Spleen (tissue), 11 donors: ENCODE measurements at regions not wholly inside any gene's neighbourhood (a gene's known extent, or its start where the extent isn't known, plus 50 kb on each side); places are given as distances from the start of the nearest gene placed in this dataset.

ENCODE experiments used
- DNase-seq: peaks from one replicate; pipeline ENCODE4 v3.0.0-alpha.2; 2020
- H3K27ac ChIP-seq, 8 donors: fragments of 200-600 bp; sonication (generic) in 7 of 8; 1 replicate in 4 of 8; 2 replicates in 4 of 8; pipeline versions ENCODE4 v1.5.0 to v1.8.0; 2016 to 2021; ENCODE audit warnings: inconsistent platforms in 4 of 8, mild to moderate bottlenecking in 4 of 8, moderate library complexity in 1 of 8
- H3K27me3 ChIP-seq, 7 donors: fragments of 200-600 bp; sonication (generic) in 6 of 7; replicated peaks in 1 of 7; 1 replicate in 4 of 7; 2 replicates in 3 of 7; pipeline versions ENCODE4 v1.5.0 to v1.8.0; 2016 to 2021; ENCODE audit warnings: inconsistent platforms in 3 of 7, mild to moderate bottlenecking in 1 of 7
- H3K36me3 ChIP-seq, 6 donors: fragments of 200-600 bp; sonication (generic) in 5 of 6; 1 replicate in 4 of 6; 2 replicates in 2 of 6; pipeline versions ENCODE4 v1.5.0 to v1.8.0; 2016 to 2021; ENCODE audit warnings: inconsistent platforms in 2 of 6
- H3K4me1 ChIP-seq, 6 donors: fragments of 200-600 bp; sonication (generic) in 5 of 6; 1 replicate in 3 of 6; 2 replicates in 3 of 6; pipeline versions ENCODE4 v1.5.0 to v1.8.0; 2016 to 2021; ENCODE audit warnings: inconsistent platforms in 3 of 6
- H3K4me3 ChIP-seq, 8 donors: fragments of 200-600 bp; sonication (generic) in 7 of 8; 1 replicate in 4 of 8; 2 replicates in 4 of 8; pipeline versions ENCODE4 v1.5.0 to v1.8.0; 2016 to 2021; ENCODE audit warnings: inconsistent platforms in 4 of 8, mild to moderate bottlenecking in 4 of 8, moderate library complexity in 2 of 8
- H3K9me3 ChIP-seq, 8 donors: fragments of 200-600 bp; sonication (generic) in 7 of 8; 1 replicate in 4 of 8; 2 replicates in 4 of 8; pipeline versions ENCODE4 v1.5.0 to v1.8.0; 2016 to 2021; ENCODE audit warnings: inconsistent platforms in 4 of 8
- POLR2A ChIP-seq, 3 donors: fragments of 450-650 bp; IDR thresholded peaks; one replicate each; pipeline ENCODE4 v1.5.1; 2017; ENCODE audit warnings: antibody characterized with exemption in 3 of 3, mild to moderate bottlenecking in 1 of 3
- POLR2AphosphoS5 ChIP-seq, 3 donors: sonication (generic); formaldehyde crosslinking; IDR thresholded peaks; one replicate each; pipeline ENCODE4 v1.5.1; 2017; ENCODE audit warnings: antibody characterized with exemption in 3 of 3
- WGBS, 5 donors: extraction: QIAGEN DNeasy Blood & Tissue Kit in 3 of 5; methylation state at CpG; one replicate each; pipeline versions ENCODE4 v1.1.5 to v1.1.7; 2013 to 2018; 5-methylcytosine and 5-hydroxymethylcytosine counted together
- intact Hi-C: fragments of 100-400 bp; cut with DNase I; formaldehyde crosslinking; loops from one replicate; pipeline ENCODE4 v1.15.0; 2023; ENCODE audit warnings: low total_unique reads
- TF ChIP-seq, protein P1 (sequence below), 11 experiments: fragments of 200-600 bp in 7 of 11; fragments of 450-650 bp in 4 of 11; sonication (generic) in 4 of 11; IDR thresholded peaks in 8 of 11; conservative IDR thresholded peaks in 3 of 11; 1 replicate in 7 of 11; 2 replicates in 4 of 11; pipeline versions ENCODE4 v1.4.0 to v1.8.0; 2016 to 2021; ENCODE audit warnings: antibody characterized with exemption in 11 of 11, inconsistent platforms in 4 of 11, mild to moderate bottlenecking in 1 of 11
- donor health status: healthy with polysubstance abuse.
- donor health status: DM: no; HTN: no; CAD: no; lungs with moderate emphysema.
- donor health status: DM: no; HTN: no; CAD: no.
- donor health status: Bipolar disorder and iron deficiency.
- donor health status: healthy.
- donor health status: DM: no; HTN: no; CAD: no.
- donor health status: DM: yes; HTN: yes; CAD: no.

DNA sequence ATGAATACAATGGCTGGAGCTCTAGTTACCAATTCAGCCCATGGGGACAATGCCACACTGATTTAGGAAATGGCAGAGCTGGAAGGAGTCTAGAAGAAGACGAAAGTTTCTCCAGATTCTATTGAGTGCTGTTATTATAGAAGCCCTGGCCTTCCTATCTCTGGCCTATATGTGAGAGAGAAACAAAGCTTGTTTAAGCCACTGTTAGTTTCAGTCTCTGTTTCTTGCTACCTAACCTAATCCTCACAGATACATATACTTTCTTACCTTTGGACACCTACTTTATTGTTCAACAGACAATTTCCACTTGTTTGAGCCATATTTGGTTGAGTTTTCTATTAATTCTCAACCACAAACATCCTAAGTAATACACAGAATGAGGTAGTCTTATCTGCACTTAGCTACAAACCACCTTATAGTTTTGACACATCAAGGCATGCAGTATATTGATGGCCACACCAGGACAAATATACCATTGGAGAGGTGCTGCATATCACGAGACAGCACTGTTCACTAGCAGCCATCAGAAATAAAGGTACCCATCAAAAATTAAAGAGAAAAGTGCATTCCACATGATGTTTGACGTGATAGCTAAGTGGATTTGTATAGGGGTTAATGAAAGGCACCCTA is 190.2 kb downstream of the SMIM20 start:
- DNase-seq = no peak
- no peak overlapping the region for H3K27ac ChIP-seq
- no peak for TF ChIP-seq POLR2A (IDR thresholded peaks at IDR 0.05)
- TF ChIP-seq, protein P1, sequence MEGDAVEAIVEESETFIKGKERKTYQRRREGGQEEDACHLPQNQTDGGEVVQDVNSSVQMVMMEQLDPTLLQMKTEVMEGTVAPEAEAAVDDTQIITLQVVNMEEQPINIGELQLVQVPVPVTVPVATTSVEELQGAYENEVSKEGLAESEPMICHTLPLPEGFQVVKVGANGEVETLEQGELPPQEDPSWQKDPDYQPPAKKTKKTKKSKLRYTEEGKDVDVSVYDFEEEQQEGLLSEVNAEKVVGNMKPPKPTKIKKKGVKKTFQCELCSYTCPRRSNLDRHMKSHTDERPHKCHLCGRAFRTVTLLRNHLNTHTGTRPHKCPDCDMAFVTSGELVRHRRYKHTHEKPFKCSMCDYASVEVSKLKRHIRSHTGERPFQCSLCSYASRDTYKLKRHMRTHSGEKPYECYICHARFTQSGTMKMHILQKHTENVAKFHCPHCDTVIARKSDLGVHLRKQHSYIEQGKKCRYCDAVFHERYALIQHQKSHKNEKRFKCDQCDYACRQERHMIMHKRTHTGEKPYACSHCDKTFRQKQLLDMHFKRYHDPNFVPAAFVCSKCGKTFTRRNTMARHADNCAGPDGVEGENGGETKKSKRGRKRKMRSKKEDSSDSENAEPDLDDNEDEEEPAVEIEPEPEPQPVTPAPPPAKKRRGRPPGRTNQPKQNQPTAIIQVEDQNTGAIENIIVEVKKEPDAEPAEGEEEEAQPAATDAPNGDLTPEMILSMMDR (IDR thresholded peaks at IDR 0.05 in 8 of 11, conservative IDR thresholded peaks at IDR 0.05 in 3 of 11) = no peak
- TF ChIP-seq POLR2AphosphoS5 (IDR thresholded peaks at IDR 0.05) = no peak
- H3K27me3 ChIP-seq = no peaks in the 10 kb centered on the region
- H3K36me3 ChIP-seq = no peaks in the 10 kb centered on the region
- no peak overlapping the region for H3K4me3 ChIP-seq
- peaks cover 0 to 8% (median 0%) of the 10 kb centered on the region in 8 donors for H3K9me3 ChIP-seq
- WGBS, 5 donors = 86 to 93% (median 88%) methylated on average over 3 of the region's 3 CpGs
- intact Hi-C loops = no loop called here
- H3K4me1 ChIP-seq = no peaks in the 10 kb centered on the region

DNA sequence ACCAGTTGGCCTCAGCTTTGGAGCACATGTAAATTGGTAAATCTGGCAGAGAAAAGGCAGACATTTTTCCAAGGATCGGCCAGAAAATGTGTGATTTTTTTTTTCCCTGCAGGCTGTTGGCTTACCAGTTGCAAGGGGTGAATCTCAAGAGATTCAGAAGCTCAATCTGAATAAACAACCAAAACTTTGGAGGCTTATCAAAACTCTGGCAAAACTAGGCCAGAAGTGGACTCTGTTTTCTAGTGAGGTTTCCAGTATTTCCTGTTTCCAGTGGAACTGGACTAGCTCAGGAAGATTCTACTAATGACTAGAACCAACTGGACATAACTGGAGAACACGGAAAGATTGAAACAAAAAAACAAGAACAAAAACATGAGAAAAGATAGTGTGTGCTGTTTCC is 191.3 kb downstream of the SMIM20 start:
- TF ChIP-seq POLR2A (IDR thresholded peaks at IDR 0.05) (no peak), POLR2AphosphoS5 (IDR thresholded peaks at IDR 0.05) (no peak)
- TF ChIP-seq, protein P1 (IDR thresholded peaks at IDR 0.05 in 8 of 11, conservative IDR thresholded peaks at IDR 0.05 in 3 of 11) = no peak
- intact Hi-C loops = no loop called here
- peaks cover 0 to 4% (median 0%) of the 10 kb centered on the region in 7 donors for H3K27me3 ChIP-seq
- no peaks in the 10 kb centered on the region for H3K9me3 ChIP-seq
- H3K4me3 ChIP-seq = no peak overlapping the region
- H3K27ac ChIP-seq = no peak overlapping the region
- H3K4me1 ChIP-seq = no peaks in the 10 kb centered on the region
- no peaks in the 10 kb centered on the region for H3K36me3 ChIP-seq
- DNase-seq = no peak
- 84 to 97% (median 93%) methylated on average over 2 of the region's 2 CpGs for WGBS, 5 donors

DNA sequence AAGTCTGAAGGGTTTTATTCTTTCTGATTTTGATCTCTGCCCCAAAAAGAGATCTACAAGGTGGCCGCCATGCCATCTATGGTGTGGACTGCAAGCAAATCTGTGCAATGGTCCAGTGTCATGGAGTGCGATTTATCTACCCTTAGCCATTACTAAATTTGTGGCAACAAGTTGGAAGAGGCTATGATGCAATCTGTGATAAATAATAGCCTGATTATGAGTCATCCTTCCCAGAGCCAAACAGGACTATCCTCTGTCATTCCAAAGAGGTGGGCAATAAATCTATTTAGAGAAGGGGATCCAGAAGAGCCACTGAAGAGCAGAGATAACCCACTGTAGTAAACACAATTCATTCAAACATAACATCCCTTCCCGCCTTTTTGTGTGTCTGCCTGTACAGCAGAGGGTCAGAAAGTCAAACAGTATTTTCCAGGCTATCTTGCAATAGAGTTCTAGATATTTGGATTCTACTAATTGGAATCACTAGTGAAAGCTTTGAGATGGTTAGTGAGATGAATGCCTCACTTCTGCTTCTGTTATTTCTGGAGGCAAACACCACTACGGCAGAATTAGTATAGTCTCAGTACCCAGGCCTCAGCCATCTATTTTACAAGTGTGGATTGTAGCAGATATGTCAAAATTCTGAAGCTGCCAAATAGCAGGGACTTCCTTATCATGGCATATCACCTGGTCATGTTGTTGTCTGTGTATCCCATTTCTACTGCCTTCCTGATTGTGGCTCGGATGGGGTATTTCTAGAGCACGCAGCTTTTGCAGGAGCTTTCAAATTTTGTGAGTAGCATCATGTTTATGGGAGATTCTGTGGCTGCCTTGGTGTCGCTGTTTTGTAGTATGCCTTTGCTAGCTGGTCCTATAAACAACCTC is 192.0 kb downstream of the SMIM20 start:
- H3K4me3 ChIP-seq = no peak overlapping the region
- H3K36me3 ChIP-seq = no peaks in the 10 kb centered on the region
- WGBS, 5 donors = 72 to 75% (median 74%) methylated on average over 7 of the region's 7 CpGs
- no peak for DNase-seq
- H3K4me1 ChIP-seq = no peaks in the 10 kb centered on the region
- H3K27ac ChIP-seq = no peak overlapping the region
- TF ChIP-seq, protein P1 (IDR thresholded peaks at IDR 0.05 in 8 of 11, conservative IDR thresholded peaks at IDR 0.05 in 3 of 11) = no peak
- intact Hi-C loops = no loop called here
- no peaks in the 10 kb centered on the region for H3K9me3 ChIP-seq
- H3K27me3 ChIP-seq = peaks cover 0 to 8% (median 0%) of the 10 kb centered on the region in 7 donors

DNA sequence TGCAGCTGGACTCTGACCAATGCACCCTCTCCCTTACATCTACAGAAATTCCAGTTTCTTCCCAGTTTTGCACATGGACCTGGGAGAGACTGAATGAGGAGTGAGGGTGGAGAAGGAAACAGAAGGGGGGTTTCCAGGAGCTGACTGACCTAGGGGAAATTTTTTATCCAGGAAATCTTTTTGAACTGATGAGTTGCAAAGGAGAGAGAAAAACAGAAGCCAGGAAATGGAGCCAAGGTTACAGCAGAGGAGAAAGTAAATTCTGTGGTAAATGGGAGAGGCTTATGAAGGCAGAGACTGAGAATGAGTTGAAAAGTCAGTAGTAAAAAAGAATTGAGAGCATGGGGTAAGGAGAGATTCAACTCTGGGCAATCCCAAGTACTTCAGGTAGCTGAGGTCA is 192.8 kb downstream of the SMIM20 start:
- no peak for DNase-seq
- Histone ChIP-seq H3K36me3 (no peaks in the 10 kb centered on the region), H3K4me1 (no peaks in the 10 kb centered on the region), H3K27me3 (peaks cover 0 to 12% (median 0%) of the 10 kb centered on the region in 7 donors), H3K4me3 (no peak overlapping the region), H3K27ac (no peak overlapping the region), H3K9me3 (peaks cover 0 to 5% (median 0%) of the 10 kb centered on the region in 8 donors)
- intact Hi-C loops = no loop called here
- TF ChIP-seq POLR2AphosphoS5 (IDR thresholded peaks at IDR 0.05) (no peak), POLR2A (IDR thresholded peaks at IDR 0.05) (no peak)
- TF ChIP-seq, protein P1 (IDR thresholded peaks at IDR 0.05 in 8 of 11, conservative IDR thresholded peaks at IDR 0.05 in 3 of 11) = no peak
